ENCODE measurements at regions not wholly inside any gene's neighbourhood (a gene's known extent, or its start where the extent isn't known, plus 50 kb on each side); places are given as distances from the start of the nearest gene placed in this dataset.

DNA sequence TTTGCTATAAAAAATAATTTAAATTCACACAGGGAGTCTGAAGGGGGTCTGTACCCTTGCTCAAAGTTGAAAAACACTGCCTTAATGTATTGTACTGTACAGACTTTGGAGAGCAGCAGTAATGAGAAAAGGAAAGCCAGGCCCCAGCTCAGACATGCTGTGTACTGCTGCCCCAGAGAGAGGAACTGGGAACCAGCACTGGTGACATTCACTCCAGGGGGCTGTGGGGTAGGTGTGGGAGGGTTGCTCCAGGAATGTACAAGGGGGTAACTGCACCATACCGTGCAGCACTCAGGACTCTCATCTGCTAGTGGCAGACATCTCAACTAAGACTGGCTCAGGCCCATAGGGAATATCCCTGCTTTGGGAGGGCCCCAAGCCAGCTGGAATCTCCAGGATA lies 146.0 kb upstream of the RMP24 start:
- no peak for TF ChIP-seq CTCF (IDR thresholded peaks at IDR 0.05)
- TF ChIP-seq POLR2A (IDR thresholded peaks at IDR 0.05), result no peak

All from heart left ventricle (tissue), 13 donors.